Activated effector memory CD4-positive, alpha-beta T cell treated with anti-CD3 and anti-CD28 coated beads, Interleukin-2, amount 50 U/mL, for 16 hours (primary cell): ENCODE measurements at regions not wholly inside any gene's neighbourhood (a gene's known extent, or its start where the extent isn't known, plus 50 kb on each side); places are given as distances from the start of the nearest gene placed in this dataset.

Source experiments
- DNase-seq: peaks from one replicate; pipeline ENCODE4 v3.0.0-alpha.2; 2020

- DNase-seq = no peak
Observed at GRCh38 chr12:97347956-97348355, 114.6 kb upstream of the RMST start.

- no peak for DNase-seq
Observed at GRCh38 chr12:97358361-97358760, 104.2 kb upstream of the RMST start.

GRCh38 chr12:97359021-97359690, 103.4 kb upstream of the RMST start:
- no peak for DNase-seq

GRCh38 chr12:97363693-97364092, 98.9 kb upstream of the RMST start:
- no peak for DNase-seq

- DNase-seq = no peak
Observed at GRCh38 chr12:97368462-97369163, 94.0 kb upstream of the RMST start.

- DNase-seq = no peak
Observed at GRCh38 chr12:97375310-97375709, 87.3 kb upstream of the RMST start.

- no peak for DNase-seq
Observed at GRCh38 chr12:97380440-97380839, 82.2 kb upstream of the RMST start.

- no peak for DNase-seq
Observed at GRCh38 chr12:97385121-97385520, 77.5 kb upstream of the RMST start.

- no peak for DNase-seq
Observed at GRCh38 chr12:97386133-97386581, 76.4 kb upstream of the RMST start.

- no peak for DNase-seq
Observed at GRCh38 chr12:97387844-97388243, 74.8 kb upstream of the RMST start.

- no peak for DNase-seq
Observed at GRCh38 chr12:97394657-97395056, 67.9 kb upstream of the RMST start.

GRCh38 chr12:97397008-97397407, 65.6 kb upstream of the RMST start:
- no peak for DNase-seq

- no peak for DNase-seq
Observed at GRCh38 chr12:97398704-97399103, 63.9 kb upstream of the RMST start.

GRCh38 chr12:97404093-97404492, 58.5 kb upstream of the RMST start:
- DNase-seq = no peak

- no peak for DNase-seq
Observed at GRCh38 chr12:97404543-97404942, 58.1 kb upstream of the RMST start.

- no peak for DNase-seq
Observed at GRCh38 chr12:97408363-97408762, 54.2 kb upstream of the RMST start.

GRCh38 chr12:97411341-97411740, 51.3 kb upstream of the RMST start:
- no peak for DNase-seq
